Stimulated activated CD8-positive, alpha-beta memory T cell treated with anti-CD3 and anti-CD28 coated beads, Interleukin-7, amount 100 ng/mL, for 48 hours (primary cell): ENCODE measurements at regions not wholly inside any gene's neighbourhood (a gene's known extent, or its start where the extent isn't known, plus 50 kb on each side); places are given as distances from the start of the nearest gene placed in this dataset.

Experiments
- DNase-seq, 2 donors: peaks; one replicate each; pipeline ENCODE4 v3.0.0-alpha.2; 2020; ENCODE audit warnings: low read depth in 1 of 2; ENCODE audit errors: extremely low read depth in 1 of 2

DNA sequence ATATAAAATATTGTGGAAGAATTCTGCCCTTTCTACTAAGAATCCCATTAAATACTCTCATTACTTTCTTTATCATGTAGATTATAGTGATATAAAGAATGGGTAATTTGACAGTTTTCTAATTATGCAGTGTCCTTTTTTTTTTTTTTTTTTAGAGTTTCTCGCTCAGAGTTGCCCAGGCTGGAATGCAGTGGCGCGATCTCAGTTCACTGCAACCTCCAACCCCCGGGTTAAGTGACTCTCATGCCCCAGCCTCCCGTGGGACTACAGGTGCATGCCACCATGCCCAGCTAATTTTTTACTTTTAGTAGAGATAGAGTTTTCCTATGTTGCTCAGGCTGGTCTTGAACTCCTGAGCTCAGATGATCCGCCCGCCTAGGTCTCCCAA is 1143.4 kb upstream of the SORCS1 start:
- DNase-seq = no peak

DNA sequence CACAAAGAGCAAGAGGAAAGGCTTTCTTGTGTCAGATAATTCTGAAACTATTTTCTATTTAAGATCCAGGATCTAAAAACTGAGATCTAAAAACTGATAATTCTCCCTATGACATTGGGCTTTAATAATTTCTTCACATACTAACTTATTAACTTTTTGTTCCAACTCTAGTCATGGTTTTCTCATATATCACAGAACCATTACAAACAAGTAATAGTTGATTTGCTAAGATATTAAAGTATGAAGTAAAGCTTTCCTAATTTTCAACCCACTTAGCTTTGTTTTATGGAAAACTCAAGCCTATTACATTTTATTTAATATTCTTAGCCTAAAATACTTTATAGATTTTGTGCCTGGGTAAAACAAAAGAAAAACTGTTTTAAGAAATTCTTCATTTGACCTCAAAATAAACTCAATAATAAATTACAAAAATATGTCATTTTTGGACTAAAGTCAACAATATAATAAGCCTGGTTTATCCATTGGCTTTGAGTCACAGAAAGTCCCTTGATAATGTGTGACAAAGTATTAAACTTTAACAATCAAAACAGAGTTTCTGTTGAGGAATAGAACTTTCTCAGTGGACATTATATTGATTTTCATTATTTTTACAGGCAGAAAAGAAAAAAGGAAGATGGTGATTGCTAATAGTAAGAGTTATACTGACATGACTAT is 1142.9 kb upstream of the SORCS1 start:
- no peak for DNase-seq

DNA sequence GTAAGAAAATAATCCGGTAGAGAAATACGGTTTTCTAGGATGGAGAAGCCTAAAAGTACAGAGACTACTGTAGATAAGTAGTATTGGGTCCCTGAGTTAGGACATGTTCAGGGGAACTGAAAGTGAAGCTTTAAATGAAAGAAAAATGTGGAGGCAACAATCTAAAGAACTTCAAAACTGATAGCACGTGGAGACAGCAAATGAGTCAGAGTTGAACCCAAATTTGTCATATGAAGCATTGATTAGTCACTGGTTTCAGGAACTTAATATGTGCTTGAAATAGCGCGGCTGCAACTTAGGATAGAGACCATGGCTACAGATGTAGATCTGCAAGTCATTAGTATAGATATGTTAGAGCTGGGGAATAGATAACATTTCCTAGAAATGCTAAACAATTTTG is 1138.6 kb upstream of the SORCS1 start:
- no peak for DNase-seq

DNA sequence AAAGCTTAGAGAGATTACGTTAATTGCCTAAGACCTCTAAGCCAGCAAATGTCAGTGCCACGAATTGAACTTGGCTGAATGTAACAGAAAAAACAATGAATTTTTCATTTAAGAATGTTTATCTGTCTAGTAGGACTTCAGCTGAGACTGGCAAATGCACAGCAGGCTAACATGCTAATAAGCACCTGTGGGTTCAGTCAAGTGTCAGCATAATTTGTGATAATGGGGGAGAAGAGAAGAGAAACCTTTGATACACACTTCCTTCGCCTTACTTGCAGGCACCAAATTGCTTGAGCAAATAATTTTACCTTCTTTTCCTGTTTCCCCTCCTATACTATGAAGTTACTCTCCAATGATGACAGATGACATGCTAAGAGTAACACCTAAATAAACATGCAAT is 1136.5 kb upstream of the SORCS1 start:
- no peak for DNase-seq

DNA sequence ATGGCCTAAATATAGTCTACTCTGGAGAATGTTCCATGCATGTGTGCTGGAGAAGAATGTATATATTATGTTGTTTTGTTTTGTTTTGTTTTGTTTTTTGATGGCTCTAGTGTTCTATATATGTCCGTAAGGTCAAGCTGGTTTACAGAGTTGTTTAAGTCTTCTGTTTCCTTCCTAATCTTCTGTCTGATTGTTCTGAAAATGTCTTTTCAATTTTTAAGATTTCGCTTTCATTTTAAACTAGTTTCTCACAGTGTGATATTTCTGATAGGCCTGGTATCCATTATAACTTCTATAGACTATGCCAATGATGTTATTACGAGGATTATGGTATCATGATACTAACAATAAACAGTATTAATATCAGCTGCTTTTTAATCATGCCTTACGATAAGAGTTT is 1126.3 kb upstream of the SORCS1 start:
- DNase-seq = no peak

DNA sequence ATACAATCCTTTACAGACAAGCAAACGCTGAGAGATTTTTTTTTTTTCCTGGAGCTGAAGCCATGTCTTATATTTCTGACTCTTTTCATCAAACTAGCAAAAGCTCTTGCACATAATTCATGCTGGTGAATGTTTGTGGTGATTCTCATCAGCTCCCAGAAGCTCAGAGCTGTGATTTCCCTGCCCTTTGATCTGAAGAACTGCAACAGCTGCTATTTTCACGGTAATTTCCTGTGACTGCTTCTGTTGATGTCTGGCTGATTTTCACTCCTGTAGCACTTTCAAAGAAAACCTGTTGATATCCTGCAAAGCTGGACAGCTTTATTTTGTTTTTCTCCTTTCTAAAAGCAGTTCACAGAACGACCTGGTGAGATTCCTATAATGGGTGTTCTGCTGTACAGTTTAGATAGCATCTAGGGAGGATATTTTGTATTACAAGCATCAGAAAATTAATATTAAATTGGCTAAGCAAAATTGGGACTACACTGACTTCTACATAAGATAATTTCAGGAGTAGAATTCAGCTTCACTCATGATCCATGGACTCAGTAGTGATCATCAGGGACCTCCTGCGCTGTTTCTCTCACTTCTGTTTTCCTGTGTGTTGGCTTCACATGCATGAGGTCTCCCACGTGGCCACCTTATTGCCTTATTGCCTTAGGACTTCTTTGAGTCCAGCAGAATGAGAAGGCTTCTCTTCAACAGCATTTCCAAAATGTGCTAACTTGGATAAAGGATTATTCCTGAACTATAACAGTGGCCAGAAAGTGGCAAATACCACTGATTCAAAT is 1111.6 kb upstream of the SORCS1 start:
- no peak for DNase-seq

DNA sequence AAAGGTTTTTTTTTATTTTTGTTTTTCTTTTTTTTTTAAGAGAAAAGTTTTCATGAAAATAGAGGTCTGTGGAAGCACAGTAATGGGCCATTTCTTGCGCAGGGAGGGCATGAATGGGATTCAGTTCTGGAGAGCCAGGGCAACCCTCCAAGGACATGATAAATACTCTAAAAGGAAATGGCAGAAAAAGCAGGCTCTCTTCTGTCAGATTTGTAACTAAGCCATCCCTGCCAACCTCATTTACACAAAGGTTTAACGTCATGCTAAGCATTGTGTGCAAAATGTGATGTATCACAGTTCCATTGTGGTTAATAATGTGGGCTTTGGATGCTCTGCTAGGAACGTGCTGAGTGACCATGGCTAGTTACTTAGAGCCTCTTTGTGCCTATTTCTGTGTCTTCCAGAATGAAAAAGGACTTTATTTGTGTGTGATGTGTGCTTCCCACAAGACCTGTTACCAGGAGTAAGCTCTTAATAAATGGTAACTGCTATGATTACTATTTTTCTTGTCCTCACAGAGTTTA is 1095.9 kb upstream of the SORCS1 start:
- no peak for DNase-seq

DNA sequence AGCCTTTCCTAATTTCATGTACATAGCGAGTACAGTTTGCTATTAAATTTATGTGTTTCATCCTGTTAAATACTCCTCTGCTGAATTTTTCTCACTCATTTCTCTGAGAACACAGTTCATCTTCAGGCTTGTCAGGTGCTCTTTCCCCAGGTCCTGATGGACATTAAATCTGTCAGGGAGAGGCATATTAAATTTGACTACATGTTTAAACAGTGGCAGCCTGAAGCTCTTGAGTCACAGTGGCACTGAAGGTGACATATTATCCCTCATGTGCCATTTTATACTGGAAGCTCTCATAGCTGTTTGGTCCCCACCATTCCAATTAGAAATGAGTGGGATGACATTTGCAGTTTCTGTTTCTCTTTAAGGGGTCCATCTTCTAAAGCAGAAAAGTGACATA is 1089.6 kb upstream of the SORCS1 start:
- DNase-seq = no peak

DNA sequence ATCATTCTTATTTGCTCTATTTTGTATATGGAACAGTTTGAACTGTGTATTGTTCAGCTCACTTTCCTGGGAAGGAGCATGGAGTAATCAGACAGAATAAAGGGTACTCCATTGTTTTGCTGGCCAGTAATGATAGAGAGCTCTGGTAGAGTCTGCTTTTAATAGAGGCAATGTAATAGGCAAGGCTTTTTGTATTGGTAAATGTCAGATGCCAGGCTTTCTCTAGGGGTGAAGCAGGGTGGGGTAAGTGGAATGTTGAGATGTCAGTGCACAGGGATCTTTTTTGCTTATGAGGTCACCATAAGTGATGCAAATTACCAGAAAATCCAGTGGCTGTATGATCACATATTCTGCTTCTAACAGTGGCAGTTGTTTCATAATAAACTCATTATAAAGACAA is 1088.3 kb upstream of the SORCS1 start:
- DNase-seq = no peak

DNA sequence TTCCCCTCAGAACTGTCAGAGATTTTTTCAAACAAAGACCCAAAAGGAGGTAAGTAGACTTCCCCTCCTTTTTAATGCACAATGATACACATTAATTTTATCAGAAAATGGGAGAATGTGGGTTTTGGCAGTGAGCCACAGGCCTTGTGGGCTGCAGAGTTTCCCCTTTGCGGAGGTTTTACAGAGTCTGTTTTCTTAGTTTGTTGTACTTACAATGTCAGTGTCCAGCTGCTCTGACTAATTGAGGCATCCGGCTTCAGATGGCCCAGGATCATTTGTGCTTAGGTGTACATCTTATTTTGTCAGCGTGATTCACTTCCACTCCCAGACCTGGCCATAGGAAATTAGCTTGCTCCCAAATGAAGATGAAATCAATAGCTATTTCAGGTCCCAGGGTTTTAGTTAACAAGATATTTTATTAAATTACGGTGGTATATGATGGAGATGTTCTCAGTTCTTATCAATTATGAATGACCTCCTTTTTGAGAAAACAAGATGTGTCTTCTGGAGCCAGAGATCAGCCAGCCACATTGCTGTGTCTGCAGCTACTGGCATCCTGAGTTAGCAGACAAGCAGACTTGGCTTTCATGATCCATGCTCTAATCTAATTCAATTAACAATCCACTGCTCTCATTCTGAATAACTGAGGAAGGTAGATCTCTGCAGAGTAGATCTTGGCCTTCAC is 1086.6 kb upstream of the SORCS1 start:
- DNase-seq = no peak

DNA sequence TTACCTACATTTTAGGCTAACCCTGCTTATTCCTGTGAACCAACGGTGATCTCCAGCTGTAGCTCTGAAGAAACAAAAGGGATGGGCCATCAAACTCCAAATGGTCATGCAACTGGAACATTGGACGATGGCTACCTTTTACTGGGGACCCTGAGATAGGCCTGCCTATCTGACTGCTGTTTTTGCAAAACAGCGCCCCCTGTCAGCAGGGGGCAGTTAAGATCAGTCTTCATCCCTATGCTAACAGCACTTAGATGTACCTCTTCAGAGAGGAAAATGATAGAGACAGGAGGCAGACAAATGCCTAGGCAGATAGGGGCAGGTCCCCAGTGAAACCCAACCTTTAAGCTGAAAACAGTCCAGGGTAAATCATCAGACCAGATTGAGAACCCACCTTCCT is 1085.4 kb upstream of the SORCS1 start:
- DNase-seq = no peak

DNA sequence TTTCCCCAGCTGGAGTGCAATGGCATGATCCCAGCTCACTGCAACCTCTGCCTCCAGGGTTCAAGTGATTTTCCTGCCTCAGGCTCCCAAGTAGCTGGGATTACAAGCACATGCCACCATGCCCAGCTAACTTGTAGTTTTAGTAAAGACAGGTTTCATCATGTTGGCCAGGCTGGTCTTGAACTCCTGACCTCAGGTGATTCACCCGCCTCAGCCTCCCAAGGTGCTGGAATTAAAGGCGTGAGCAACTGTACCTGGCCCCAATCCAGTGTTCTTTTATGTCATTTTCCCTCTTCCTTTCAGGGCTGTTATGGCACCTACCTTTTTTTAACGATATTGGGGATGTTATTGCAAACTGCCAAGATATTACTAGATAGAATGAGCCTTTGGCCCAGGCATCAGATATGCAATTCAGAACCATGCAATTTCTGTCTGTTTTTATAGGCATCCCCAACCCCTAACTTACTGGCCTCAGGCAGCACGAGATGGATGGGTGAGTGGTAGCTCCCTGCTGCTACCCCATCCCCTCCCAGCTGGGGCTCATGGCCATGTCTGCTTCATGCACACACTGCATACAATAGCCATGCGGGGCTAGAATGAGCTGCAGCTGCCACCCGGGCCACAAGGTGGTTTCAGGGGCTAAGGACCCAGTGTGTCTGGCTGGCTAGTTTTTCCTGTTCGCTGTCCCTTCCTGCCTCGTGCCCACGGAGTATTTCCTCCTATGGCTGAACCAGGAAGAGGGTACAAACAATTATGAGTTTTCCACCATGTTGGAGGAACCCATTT is 1080.1 kb upstream of the SORCS1 start:
- no peak for DNase-seq

DNA sequence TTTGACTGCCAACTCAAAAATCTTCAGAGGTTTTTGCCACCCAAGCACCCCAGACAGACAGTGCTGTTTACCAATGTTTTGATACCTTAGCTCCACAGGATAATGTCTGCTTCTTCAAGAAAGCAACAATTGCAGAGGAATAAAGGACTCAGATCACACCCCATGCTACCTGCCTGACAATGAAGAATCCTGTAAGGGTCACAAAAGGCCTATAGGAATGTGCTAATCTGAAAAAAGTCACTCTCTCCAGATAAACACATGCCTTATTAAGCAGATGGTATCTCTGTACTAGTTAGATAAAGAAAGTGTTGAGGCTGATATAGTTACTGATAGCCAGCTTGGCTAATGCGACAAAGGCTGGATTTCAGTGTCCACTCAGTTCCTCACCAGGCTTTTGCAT is 1076.7 kb upstream of the SORCS1 start:
- no peak for DNase-seq

DNA sequence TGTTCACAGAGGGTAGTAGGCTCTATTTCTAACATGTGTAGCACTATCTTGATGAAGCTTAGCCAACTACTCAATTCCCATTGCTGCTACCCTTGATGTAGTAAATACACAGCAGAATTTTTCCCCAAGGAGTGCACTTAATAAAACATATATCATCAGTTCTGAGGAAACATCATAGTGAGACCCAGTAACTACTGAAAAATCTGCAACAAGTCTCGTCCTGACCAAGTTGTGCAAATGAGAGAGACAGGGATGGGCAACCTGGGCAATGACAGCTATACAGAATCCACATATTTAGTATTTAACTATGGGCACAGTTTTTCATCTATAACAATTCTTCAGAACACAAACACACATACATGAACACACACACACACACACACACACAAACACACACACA is 1073.8 kb upstream of the SORCS1 start:
- DNase-seq = no peak

DNA sequence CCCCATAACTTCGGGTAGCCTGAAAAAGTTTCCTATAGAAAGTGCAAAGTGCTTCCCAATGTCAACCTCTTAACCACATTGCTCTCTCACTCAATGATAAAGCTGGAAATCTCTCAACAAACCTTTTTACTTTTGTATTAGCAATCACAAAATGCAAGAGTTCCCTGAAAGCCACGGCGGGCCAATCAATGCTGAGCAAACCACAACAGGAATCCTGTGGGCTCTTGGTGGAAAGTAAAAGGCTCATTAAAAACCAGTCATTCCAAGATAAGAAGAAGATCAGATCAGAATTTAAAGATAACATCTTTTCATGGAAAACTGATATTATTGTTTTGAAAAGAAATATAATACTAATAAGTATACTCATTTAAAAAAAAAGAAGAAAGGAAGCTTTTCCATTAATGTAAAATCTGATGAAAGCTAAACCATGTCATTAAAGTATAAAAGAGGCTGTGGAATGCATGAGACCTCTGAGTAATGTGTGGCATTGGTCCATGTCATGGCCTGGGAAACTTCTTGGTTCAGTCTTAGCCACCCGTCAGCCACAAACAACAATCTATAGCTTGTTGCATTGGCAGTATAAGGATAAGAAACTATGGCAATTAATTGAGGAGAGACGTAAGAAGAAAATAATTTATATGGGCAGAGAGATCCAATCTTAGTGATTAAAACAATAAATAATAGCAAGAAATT is 1066.1 kb upstream of the SORCS1 start:
- no peak for DNase-seq

DNA sequence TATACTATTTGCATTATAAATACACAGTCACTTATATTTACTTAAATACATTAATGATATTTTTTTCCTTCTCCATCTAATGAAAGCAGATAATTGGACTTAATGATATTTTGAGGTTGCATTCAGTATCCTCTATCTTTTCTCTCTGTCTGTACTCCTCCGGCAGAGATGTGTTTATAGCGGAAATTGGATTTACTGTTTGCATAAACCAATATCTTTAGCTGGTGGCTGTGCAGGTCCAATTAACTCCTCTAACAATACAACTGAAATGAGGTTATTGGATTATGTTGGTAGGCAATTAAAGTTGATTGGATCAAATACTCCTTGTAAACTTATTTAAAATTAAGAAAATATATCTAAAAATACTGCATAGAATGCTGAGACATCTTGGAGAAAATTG is 1044.2 kb upstream of the SORCS1 start:
- DNase-seq = no peak

DNA sequence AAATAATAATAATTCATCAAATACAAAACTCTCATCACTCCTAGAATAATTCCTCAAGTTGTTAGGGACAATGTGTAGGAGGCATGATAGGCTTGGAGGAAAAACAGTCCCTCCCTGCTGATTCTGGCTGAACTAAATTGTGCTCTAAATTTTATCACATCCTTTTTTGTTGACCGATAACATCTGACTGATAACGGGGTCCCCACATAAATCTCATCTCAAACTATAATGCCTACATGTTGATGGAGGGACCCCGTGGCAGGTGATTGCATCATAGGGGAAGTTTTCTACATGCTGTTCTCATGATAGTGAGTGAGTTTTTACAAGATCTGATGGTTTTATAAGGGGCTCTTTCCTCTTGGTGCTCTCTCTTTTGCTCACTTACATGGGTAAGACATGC is 1043.5 kb upstream of the SORCS1 start:
- DNase-seq = no peak

DNA sequence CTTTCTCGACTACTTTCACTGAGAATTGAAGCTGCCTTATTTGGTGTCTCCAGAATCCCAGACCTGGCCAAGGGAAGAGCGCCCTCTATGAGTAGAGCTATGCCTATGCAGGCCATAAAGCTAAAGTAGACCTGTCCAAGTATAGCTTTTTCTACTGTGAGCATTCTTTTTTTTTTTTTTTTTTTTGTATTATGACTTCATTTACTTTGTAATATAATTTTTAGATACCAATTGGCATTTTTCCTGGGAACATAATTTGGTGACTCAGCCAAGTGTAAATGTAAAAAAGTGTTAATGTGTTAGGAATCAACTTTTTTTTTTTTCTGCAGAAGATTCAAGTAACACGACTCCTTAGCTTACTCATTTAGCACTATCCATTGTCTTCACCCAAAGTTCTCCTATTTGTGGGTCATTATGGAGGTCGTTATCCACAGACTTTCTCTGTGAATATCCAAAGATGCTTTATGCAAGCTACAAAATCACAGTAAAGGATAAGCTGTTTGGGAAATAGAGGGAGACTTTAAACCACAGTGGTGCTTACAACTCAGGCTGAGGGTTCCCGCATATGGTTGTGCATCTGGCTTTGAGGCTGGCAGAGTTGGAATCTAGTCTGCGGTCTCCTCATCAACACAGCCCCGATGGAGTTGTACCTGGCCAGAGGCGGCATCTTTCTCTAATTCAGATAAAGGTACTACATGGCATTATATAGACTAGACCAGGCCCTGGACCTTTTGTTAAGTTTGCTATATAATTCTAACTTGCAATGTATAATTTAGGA is 1040.2 kb upstream of the SORCS1 start:
- no peak for DNase-seq

DNA sequence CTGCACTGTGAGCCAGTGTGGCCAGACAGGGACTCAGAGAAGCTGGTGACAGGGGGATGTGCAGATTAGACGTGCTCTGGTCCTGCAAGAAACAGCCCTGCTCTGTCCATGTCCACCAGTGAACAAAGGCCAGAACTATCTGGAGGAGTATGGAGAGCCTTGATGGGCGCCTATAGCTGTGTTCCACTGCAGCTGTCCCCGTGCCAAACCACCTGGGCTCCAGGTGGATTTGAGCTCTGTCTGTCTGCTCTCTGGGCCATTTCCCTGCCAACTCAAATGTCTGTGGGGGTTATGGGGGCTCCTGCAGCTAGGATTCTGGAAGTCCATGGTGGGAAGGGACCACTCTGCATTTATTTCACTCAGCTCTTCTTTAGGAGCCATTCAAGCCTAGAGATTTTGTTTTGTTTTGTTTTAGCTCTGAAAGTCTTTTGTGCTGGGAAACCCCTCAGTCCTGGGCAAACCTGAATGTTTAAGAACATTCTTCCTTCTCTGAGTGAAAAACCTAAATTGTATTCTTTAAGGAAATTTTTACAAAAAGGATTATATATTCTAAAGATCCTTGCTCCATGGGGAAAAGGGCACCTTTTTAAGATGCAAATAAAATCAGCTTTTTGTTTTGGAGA is 1039.5 kb upstream of the SORCS1 start:
- DNase-seq = no peak
